ENCODE measurements at regions not wholly inside any gene's neighbourhood (a gene's known extent, or its start where the extent isn't known, plus 50 kb on each side); places are given as distances from the start of the nearest gene placed in this dataset.

GRCh38 chr1:218664385-218665170 is 319.4 kb downstream of the TGFB2 start:
- Histone ChIP-seq H3K4me3 (no peak overlapping the region), H3K9ac (ENCODE audit: insufficient read length) (no peak overlapping the region), H3K36me3 (ENCODE audit: insufficient read depth, low read length) (no peaks in the 10 kb centered on the region), H3K9me3 (ENCODE audit: low read depth, low read length) (no peaks in the 10 kb centered on the region), H3K27ac (no peak overlapping the region)
- DNase-seq (ENCODE audit: low read depth, low spot score): no peak
- TF ChIP-seq FOXP2 (optimal IDR thresholded peaks at IDR 0.05; ENCODE audit: control extremely low read depth, extremely low read length, insufficient read depth) (no peak), POLR2AphosphoS5 (IDR thresholded peaks at IDR 0.05; ENCODE audit: borderline replicate concordance, low read depth, low read length) (no peak), EZH2 (IDR thresholded peaks at IDR 0.05) (no peak)

GRCh38 chr1:218665221-218665620 is 320.1 kb downstream of the TGFB2 start:
- TF ChIP-seq FOXP2 (optimal IDR thresholded peaks at IDR 0.05; ENCODE audit: control extremely low read depth, extremely low read length, insufficient read depth) (no peak), EZH2 (IDR thresholded peaks at IDR 0.05) (no peak), POLR2AphosphoS5 (IDR thresholded peaks at IDR 0.05; ENCODE audit: borderline replicate concordance, low read depth, low read length) (no peak)
- Histone ChIP-seq H3K9me3 (ENCODE audit: low read depth, low read length) (no peaks in the 10 kb centered on the region), H3K9ac (ENCODE audit: insufficient read length) (no peak overlapping the region), H3K27ac (no peak overlapping the region), H3K4me3 (no peak overlapping the region), H3K36me3 (ENCODE audit: insufficient read depth, low read length) (no peaks in the 10 kb centered on the region)
- no peak for DNase-seq (ENCODE audit: low read depth, low spot score)

GRCh38 chr1:218666263-218666662 is 321.1 kb downstream of the TGFB2 start:
- Histone ChIP-seq H3K4me3 (no peak overlapping the region), H3K9me3 (ENCODE audit: low read depth, low read length) (no peaks in the 10 kb centered on the region), H3K27ac (no peak overlapping the region), H3K9ac (ENCODE audit: insufficient read length) (no peak overlapping the region), H3K36me3 (ENCODE audit: insufficient read depth, low read length) (no peaks in the 10 kb centered on the region)
- DNase-seq (ENCODE audit: low read depth, low spot score): no peak
- TF ChIP-seq EZH2 (IDR thresholded peaks at IDR 0.05) (no peak), POLR2AphosphoS5 (IDR thresholded peaks at IDR 0.05; ENCODE audit: borderline replicate concordance, low read depth, low read length) (no peak), FOXP2 (optimal IDR thresholded peaks at IDR 0.05; ENCODE audit: control extremely low read depth, extremely low read length, insufficient read depth) (no peak)

- no peak for DNase-seq (ENCODE audit: low read depth, low spot score)
- no peak for TF ChIP-seq POLR2AphosphoS5 (IDR thresholded peaks at IDR 0.05; ENCODE audit: borderline replicate concordance, low read depth, low read length)
- no peak for TF ChIP-seq EZH2 (IDR thresholded peaks at IDR 0.05)
- TF ChIP-seq FOXP2 (optimal IDR thresholded peaks at IDR 0.05; ENCODE audit: control extremely low read depth, extremely low read length, insufficient read depth): no peak
These were observed 322.8 kb downstream of the TGFB2 start for GRCh38 chr1:218667781-218668516.

GRCh38 chr1:218669431-218669830 is 324.3 kb downstream of the TGFB2 start:
- Histone ChIP-seq H3K9me3 (ENCODE audit: low read depth, low read length) (no peaks in the 10 kb centered on the region), H3K27ac (no peak overlapping the region), H3K4me3 (no peak overlapping the region), H3K9ac (ENCODE audit: insufficient read length) (no peak overlapping the region), H3K36me3 (ENCODE audit: insufficient read depth, low read length) (no peaks in the 10 kb centered on the region)
- TF ChIP-seq POLR2AphosphoS5 (IDR thresholded peaks at IDR 0.05; ENCODE audit: borderline replicate concordance, low read depth, low read length) (no peak), EZH2 (IDR thresholded peaks at IDR 0.05) (no peak), FOXP2 (optimal IDR thresholded peaks at IDR 0.05; ENCODE audit: control extremely low read depth, extremely low read length, insufficient read depth) (no peak)
- DNase-seq (ENCODE audit: low read depth, low spot score): no peak

More at GRCh38 chr1:218667781-218668516, 322.8 kb downstream of the TGFB2 start:
- Histone ChIP-seq H3K4me3 (no peak overlapping the region), H3K9me3 (ENCODE audit: low read depth, low read length) (no peaks in the 10 kb centered on the region), H3K36me3 (ENCODE audit: insufficient read depth, low read length) (no peaks in the 10 kb centered on the region), H3K27ac (no peak overlapping the region), H3K9ac (ENCODE audit: insufficient read length) (no peak overlapping the region)

GRCh38 chr1:218670875-218671274 is 325.7 kb downstream of the TGFB2 start:
- H3K4me3 ChIP-seq: no peak overlapping the region
- no peaks in the 10 kb centered on the region for H3K9me3 ChIP-seq (ENCODE audit: low read depth, low read length)
- no peaks in the 10 kb centered on the region for H3K36me3 ChIP-seq (ENCODE audit: insufficient read depth, low read length)
- H3K9ac ChIP-seq (ENCODE audit: insufficient read length): no peak overlapping the region
- DNase-seq (ENCODE audit: low read depth, low spot score): no peak
- TF ChIP-seq POLR2AphosphoS5 (IDR thresholded peaks at IDR 0.05; ENCODE audit: borderline replicate concordance, low read depth, low read length) (no peak), EZH2 (IDR thresholded peaks at IDR 0.05) (no peak), FOXP2 (optimal IDR thresholded peaks at IDR 0.05; ENCODE audit: control extremely low read depth, extremely low read length, insufficient read depth) (no peak)
- no peak overlapping the region for H3K27ac ChIP-seq

- H3K9me3 ChIP-seq (ENCODE audit: low read depth, low read length): no peaks in the 10 kb centered on the region
- DNase-seq (ENCODE audit: low read depth, low spot score): no peak
- H3K27ac ChIP-seq: no peak overlapping the region
- H3K4me3 ChIP-seq: no peak overlapping the region
- H3K36me3 ChIP-seq (ENCODE audit: insufficient read depth, low read length): no peaks in the 10 kb centered on the region
- H3K9ac ChIP-seq (ENCODE audit: insufficient read length): no peak overlapping the region
- TF ChIP-seq POLR2AphosphoS5 (IDR thresholded peaks at IDR 0.05; ENCODE audit: borderline replicate concordance, low read depth, low read length): no peak
- TF ChIP-seq FOXP2 (optimal IDR thresholded peaks at IDR 0.05; ENCODE audit: control extremely low read depth, extremely low read length, insufficient read depth): no peak
- TF ChIP-seq EZH2 (IDR thresholded peaks at IDR 0.05): no peak
These were observed 326.4 kb downstream of the TGFB2 start for GRCh38 chr1:218671573-218671972.

- no peaks in the 10 kb centered on the region for H3K36me3 ChIP-seq (ENCODE audit: insufficient read depth, low read length)
- H3K4me3 ChIP-seq: no peak overlapping the region
- no peaks in the 10 kb centered on the region for H3K9me3 ChIP-seq (ENCODE audit: low read depth, low read length)
- no peak overlapping the region for H3K9ac ChIP-seq (ENCODE audit: insufficient read length)
- DNase-seq (ENCODE audit: low read depth, low spot score): no peak
- H3K27ac ChIP-seq: no peak overlapping the region
- TF ChIP-seq POLR2AphosphoS5 (IDR thresholded peaks at IDR 0.05; ENCODE audit: borderline replicate concordance, low read depth, low read length) (no peak), FOXP2 (optimal IDR thresholded peaks at IDR 0.05; ENCODE audit: control extremely low read depth, extremely low read length, insufficient read depth) (no peak), EZH2 (IDR thresholded peaks at IDR 0.05) (no peak)
These were observed 328.0 kb downstream of the TGFB2 start for GRCh38 chr1:218673170-218673569.
